Smooth muscle cell (in vitro differentiated cells): ENCODE measurements at regions not wholly inside any gene's neighbourhood (a gene's known extent, or its start where the extent isn't known, plus 50 kb on each side); places are given as distances from the start of the nearest gene placed in this dataset.
A peak's percentile ranks its signal among the peaks of the same experiment; 100 is the strongest.

ENCODE experiments used
- DNase-seq: peaks from one replicate; lab custom pipeline; 2025; ENCODE audit not compliant: unreplicated experiment; lab: John Stamatoyannopoulos, UW
- H2AFZ ChIP-seq: fragments of 200-600 bp; sonication (generic); 2 replicates; pipeline ENCODE4 v1.6.0; 2016; ENCODE audit warnings: antibody characterized with exemption, low read depth, mild to moderate bottlenecking
- H3F3A ChIP-seq: fragments of 200-600 bp; sonication (generic); 2 replicates; pipeline ENCODE4 v1.6.0; 2017; ENCODE audit warnings: antibody characterized with exemption, low read depth
- H3K27ac ChIP-seq: fragments of 200-600 bp; sonication (generic); 2 replicates; pipeline ENCODE4 v1.5.1; 2016; ENCODE audit warnings: low read depth, mild to moderate bottlenecking
- H3K27me3 ChIP-seq: fragments of 200-600 bp; sonication (generic); 2 replicates; pipeline ENCODE4 v1.6.1; 2016; ENCODE audit warnings: low read depth, mild to moderate bottlenecking
- H3K36me3 ChIP-seq: fragments of 200-600 bp; sonication (generic); 2 replicates; pipeline ENCODE4 v1.5.1; 2016; ENCODE audit warnings: low read depth
- H3K4me1 ChIP-seq: fragments of 200-600 bp; sonication (generic); 2 replicates; pipeline ENCODE4 v1.5.1; 2016; ENCODE audit warnings: low read depth
- H3K4me2 ChIP-seq: fragments of 200-600 bp; sonication (generic); 2 replicates; pipeline ENCODE4 v1.6.0; 2016; ENCODE audit warnings: mild to moderate bottlenecking
- H3K4me3 ChIP-seq: fragments of 200-600 bp; sonication (generic); 2 replicates; pipeline ENCODE4 v1.5.1; 2016; ENCODE audit warnings: mild to moderate bottlenecking
- H3K79me2 ChIP-seq: fragments of 200-600 bp; sonication (generic); 2 replicates; pipeline ENCODE4 v1.6.0; 2016; ENCODE audit warnings: low read depth, mild to moderate bottlenecking
- H3K9ac ChIP-seq: fragments of 200-600 bp; sonication (generic); 2 replicates; pipeline ENCODE4 v1.6.0; 2016; ENCODE audit warnings: low read depth
- H3K9me3 ChIP-seq: fragments of 200-600 bp; sonication (generic); replicated peaks from 2 replicates; pipeline ENCODE4 v1.5.1; 2016; ENCODE audit warnings: low read depth
- H4K20me1 ChIP-seq: fragments of 200-600 bp; sonication (generic); 2 replicates; pipeline ENCODE4 v1.6.0; 2016; ENCODE audit warnings: low read depth
- WGBS: methylation state at CpG from one replicate; pipeline ENCODE4 v1.1.7; 2016; ENCODE audit warnings: low lambda C conversion rate; 5-methylcytosine and 5-hydroxymethylcytosine counted together
- TF ChIP-seq, protein P1 (sequence below): fragments of 200-600 bp; sonication (generic); IDR thresholded peaks from 2 replicates; pipeline ENCODE4 v1.5.1; 2017; ENCODE audit warnings: borderline replicate concordance, mild to moderate bottlenecking, antibody characterized with exemption; ENCODE audit not compliant: insufficient read depth, poor library complexity, severe bottlenecking

DNA sequence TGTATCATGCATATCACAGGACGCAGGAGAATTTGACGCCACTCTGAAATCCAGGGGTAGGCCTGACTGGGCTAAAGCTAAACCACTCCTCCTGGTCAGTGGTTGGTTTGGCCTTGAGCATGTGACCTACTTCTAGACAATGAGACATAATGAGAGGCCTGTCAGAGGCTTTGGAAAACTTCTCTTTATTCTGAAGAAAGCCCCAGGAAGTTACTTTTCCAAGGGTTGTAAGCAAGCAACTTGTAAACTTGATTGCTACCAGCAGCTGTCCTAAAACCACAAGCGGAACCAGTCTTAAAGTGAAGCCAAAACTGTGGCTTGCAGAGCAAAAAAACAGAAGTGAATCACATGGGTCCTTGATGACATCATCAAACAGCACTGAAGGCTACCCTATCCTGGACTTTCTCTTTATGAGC lies 138.2 kb upstream of the COX10 start:
- H3K4me1 ChIP-seq = peaks cover 9% of the 10 kb centered on the region
- no peaks in the 10 kb centered on the region for H3K79me2 ChIP-seq
- H3K4me3 ChIP-seq = no peak overlapping the region
- H4K20me1 ChIP-seq = no peaks in the 10 kb centered on the region
- 32% methylated on average over 3 of the region's 3 CpGs for WGBS
- TF ChIP-seq, protein P1, sequence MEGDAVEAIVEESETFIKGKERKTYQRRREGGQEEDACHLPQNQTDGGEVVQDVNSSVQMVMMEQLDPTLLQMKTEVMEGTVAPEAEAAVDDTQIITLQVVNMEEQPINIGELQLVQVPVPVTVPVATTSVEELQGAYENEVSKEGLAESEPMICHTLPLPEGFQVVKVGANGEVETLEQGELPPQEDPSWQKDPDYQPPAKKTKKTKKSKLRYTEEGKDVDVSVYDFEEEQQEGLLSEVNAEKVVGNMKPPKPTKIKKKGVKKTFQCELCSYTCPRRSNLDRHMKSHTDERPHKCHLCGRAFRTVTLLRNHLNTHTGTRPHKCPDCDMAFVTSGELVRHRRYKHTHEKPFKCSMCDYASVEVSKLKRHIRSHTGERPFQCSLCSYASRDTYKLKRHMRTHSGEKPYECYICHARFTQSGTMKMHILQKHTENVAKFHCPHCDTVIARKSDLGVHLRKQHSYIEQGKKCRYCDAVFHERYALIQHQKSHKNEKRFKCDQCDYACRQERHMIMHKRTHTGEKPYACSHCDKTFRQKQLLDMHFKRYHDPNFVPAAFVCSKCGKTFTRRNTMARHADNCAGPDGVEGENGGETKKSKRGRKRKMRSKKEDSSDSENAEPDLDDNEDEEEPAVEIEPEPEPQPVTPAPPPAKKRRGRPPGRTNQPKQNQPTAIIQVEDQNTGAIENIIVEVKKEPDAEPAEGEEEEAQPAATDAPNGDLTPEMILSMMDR = no peak
- H3K9ac ChIP-seq = no peak overlapping the region
- peak overlapping the region; percentile 54 for H3K4me2 ChIP-seq
- peak overlapping the region; percentile 4 for H2AFZ ChIP-seq
- DNase-seq = no peak
- H3K27ac ChIP-seq = peak overlapping the region; percentile 76
- no peaks in the 10 kb centered on the region for H3F3A ChIP-seq
- no peaks in the 10 kb centered on the region for H3K36me3 ChIP-seq
- no peaks in the 10 kb centered on the region for H3K9me3 ChIP-seq
- no peaks in the 10 kb centered on the region for H3K27me3 ChIP-seq

DNA sequence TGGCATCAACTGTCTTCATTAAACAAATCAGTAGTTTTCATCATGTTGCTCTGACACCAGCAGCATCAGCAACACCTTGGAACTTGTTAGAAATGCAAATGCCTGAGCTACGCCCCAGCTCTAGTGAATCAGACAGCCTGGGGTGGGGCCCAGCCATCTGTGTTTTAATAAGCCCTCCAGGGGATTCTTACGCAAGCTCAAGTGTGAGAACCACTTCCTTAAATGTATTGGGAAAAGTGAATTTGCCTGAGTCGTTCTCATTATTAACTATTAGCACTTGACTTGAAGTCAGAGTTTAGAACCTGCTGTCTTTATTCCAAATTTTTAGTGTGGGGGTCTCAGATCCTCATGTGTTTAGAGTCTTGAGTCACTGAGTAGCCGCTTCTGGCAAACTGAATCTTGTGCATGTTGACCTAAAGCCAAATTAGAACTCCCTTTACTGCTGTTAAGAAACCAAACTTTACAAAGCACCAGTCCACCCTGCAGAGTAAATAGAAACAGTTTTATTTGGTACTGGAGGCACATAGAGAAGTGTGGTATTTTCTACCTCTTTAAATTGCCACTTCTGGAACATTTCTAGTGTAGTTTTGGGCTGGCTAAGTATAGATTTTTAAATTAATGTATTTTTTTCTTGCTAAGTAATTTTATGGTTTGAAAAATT lies 137.4 kb upstream of the COX10 start:
- no peak for DNase-seq
- 38% methylated on average over 4 of the region's 4 CpGs for WGBS
- Histone ChIP-seq H3F3A (no peaks in the 10 kb centered on the region), H3K4me2 (peak overlapping the region; percentile 54), H3K4me3 (no peak overlapping the region), H3K27ac (peak overlapping the region; percentile 76), H3K9me3 (no peaks in the 10 kb centered on the region), H3K4me1 (peaks cover 9% of the 10 kb centered on the region), H3K27me3 (no peaks in the 10 kb centered on the region), H3K9ac (no peak overlapping the region), H2AFZ (peak overlapping the region; percentile 51), H3K36me3 (no peaks in the 10 kb centered on the region), H4K20me1 (no peaks in the 10 kb centered on the region), H3K79me2 (no peaks in the 10 kb centered on the region)
- TF ChIP-seq, protein P1 = no peak

DNA sequence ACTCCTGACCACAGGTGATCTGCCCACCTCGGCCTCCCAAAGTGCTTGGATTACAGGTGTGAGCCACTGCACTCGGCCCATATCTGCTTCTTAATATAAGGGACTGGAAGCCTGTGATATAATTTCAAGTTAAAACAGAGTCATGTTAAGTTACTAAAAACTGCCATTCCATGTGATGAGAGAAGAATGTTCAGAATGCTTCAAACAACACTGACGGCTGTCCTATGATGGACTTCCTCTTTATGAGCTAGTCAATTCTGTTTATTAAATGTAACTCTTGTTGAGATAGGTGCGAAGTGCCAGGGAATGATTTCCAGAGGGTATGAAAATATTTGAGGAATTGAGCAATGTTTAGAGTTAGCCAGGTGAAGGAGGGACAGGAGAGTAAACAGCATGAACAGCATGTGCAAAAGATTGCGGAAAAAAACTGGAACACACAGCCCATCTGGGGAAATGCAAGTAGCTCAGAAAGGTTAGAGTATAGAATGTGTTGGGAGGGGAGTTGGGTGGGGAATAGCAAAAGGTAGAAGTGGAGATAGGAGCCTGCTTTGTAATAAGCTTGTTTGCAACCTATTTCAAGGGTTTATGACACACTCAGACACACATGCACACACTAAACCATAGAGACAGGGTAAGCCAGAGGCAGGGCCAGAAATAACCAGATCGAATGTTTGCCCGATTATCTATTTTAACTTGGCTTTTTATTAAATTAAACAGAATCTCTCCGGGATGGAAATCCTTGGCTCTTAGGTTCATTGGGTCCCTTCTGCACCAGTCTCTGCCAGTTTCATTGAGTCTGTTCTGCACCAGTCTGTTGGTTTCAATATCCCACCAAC lies 135.6 kb upstream of the COX10 start:
- H3K27ac ChIP-seq = no peak overlapping the region
- H3K4me3 ChIP-seq = no peak overlapping the region
- H3K79me2 ChIP-seq = no peaks in the 10 kb centered on the region
- no peaks in the 10 kb centered on the region for H3F3A ChIP-seq
- H3K4me1 ChIP-seq = peaks cover 9% of the 10 kb centered on the region
- H3K9ac ChIP-seq = no peak overlapping the region
- H2AFZ ChIP-seq = no peak overlapping the region
- H3K36me3 ChIP-seq = no peaks in the 10 kb centered on the region
- no peaks in the 10 kb centered on the region for H3K27me3 ChIP-seq
- DNase-seq = no peak
- H4K20me1 ChIP-seq = no peaks in the 10 kb centered on the region
- no peaks in the 10 kb centered on the region for H3K9me3 ChIP-seq
- TF ChIP-seq, protein P1 = no peak
- 84% methylated on average over 8 of the region's 8 CpGs for WGBS
- no peak overlapping the region for H3K4me2 ChIP-seq
